GM21381 (cell line): ENCODE measurements at regions not wholly inside any gene's neighbourhood (a gene's known extent, or its start where the extent isn't known, plus 50 kb on each side); places are given as distances from the start of the nearest gene placed in this dataset.
"Not testable (repeated sequence)": the region's sequence is repeated elsewhere in the genome, so short reads cannot be mapped to it uniquely, and the experiment has no call there.

ENCODE experiments used
- ATAC-seq: cut with Tn5 transposase; IDR thresholded peaks from one replicate; pipeline ENCODE4 v1.9.1; 2021; ENCODE audit warnings: mild to moderate bottlenecking, moderate library complexity; ENCODE audit not compliant: unreplicated experiment

GRCh38 chr14:84272290-84272721 is 1257.6 kb upstream of the FLRT2 start:
- no peak for ATAC-seq

DNA sequence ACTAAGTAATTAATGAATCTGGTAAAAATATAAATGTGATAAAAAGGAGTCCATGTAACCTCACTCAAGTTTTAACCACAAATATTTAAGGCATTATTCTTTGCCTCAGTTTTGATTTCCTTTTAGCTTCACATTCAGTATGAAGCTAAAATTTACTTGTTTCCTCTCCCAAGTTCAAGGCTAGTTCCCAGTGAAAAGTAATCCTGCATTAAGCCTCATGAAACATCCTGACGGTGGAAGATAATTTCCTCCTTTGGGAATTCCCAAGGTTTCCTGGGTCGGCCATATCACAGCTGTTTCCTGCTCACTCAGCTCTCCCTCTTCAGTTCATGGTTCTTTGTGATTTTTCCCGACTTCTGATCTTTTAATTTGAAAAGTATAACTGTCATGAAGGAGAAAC is 1256.8 kb upstream of the FLRT2 start:
- no peak for ATAC-seq

DNA sequence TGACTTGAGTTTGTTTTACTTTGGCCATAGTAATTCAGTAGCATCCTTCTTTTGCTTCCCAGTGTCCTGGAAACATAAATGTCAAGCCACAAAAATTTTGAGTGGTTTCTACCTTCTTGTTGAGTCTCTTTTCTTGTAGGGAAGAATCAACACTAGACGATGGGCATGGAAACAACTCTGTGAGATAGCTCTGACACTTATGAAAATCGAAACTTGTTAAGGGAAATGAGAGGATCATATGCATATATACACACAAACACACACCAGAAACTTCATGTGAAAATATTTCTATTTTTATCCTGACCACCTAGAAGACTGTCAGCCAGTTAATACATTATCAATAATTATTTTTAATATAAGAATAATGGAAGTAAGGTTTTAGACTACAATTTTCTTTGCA is 1247.3 kb upstream of the FLRT2 start:
- ATAC-seq: no peak

DNA sequence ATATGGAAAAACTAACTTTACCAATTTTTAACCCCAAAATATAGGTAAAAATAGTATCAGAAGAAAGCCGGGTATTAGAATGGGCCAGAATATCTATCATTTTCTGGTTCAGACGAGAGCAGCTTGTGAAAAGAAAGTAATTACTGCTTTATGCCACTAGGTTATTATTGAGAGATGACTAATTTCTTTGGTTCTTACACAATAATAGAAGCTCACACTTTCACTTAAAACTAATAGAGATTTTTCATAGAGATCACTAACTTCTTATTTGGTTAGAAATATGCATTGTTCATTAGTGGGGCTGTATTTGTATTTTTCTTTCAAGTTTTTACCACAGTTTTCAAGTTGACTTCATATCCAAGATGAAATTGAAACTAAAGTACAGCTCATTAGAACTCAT is 1241.2 kb upstream of the FLRT2 start:
- ATAC-seq: no peak

- no peak for ATAC-seq
Measured at GRCh38 chr14:84298663-84299195, 1231.2 kb upstream of the FLRT2 start.

GRCh38 chr14:84303140-84303539 is 1226.8 kb upstream of the FLRT2 start:
- no peak for ATAC-seq

- ATAC-seq: no peak
Measured at GRCh38 chr14:84312551-84312950, 1217.4 kb upstream of the FLRT2 start.

- ATAC-seq: no peak
Measured at GRCh38 chr14:84323450-84323849, 1206.5 kb upstream of the FLRT2 start.

DNA sequence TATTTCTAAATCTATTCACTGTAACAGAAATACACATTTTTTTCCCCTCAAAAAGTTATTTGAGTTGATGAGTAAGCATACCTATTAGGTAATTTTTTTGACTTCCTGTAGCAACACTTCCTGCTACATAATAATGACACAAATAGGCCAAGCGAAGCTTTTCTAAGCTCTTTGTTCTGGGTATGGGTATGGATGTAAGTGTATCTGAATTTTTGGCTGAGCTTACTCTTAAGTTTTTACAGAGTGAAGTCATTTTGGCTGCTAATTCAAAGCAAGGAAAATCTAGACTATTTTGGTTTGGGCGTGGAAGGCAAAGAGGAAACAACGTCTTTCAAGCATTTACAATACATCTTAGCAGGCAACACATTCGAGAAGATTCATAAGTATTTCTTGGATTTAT is 1206.0 kb upstream of the FLRT2 start:
- no peak for ATAC-seq

GRCh38 chr14:84336433-84336832 is 1193.5 kb upstream of the FLRT2 start:
- no peak for ATAC-seq

DNA sequence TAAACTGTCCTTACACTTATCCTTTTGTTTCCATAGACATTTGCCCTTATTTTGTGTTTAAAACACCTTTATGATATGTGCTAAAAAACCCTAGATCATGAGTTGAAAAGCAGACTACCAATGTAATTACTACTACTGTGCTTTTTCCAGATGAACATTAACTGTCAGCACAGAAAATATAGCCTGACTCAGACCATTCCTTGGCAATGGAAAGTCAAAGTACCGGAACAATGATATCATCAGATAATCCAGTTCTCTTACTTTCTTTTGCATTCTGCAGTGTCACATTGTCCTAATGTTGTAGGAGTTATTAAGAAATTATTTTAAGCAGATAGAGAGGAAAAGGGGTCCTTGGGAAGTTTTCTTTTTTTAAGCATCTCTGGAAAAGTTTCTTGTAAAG is 1189.0 kb upstream of the FLRT2 start:
- ATAC-seq: no peak

DNA sequence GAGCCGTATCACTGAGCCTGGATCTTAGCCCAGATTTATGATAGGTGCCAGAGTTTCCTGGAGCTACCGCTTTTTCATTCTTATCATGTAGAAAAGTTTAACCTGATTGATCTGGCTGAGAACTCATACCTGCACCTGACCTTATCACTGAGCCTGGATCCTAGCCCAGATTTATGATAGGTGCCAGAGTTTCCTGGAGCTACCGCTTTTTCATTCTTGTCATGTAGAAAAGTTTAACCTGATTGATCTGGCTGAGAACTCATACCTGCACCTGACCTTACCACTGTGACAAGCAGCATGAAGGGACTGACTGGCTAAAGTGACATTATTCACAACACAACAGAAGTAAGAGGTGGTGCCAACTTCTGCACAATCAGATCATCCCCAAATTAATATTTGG is 1188.1 kb upstream of the FLRT2 start:
- not testable (repeated sequence) for ATAC-seq

GRCh38 chr14:84343656-84344055 is 1186.3 kb upstream of the FLRT2 start:
- no peak for ATAC-seq

GRCh38 chr14:84351646-84352045 is 1178.3 kb upstream of the FLRT2 start:
- ATAC-seq: no peak

GRCh38 chr14:84361476-84361875 is 1168.5 kb upstream of the FLRT2 start:
- ATAC-seq: no peak

DNA sequence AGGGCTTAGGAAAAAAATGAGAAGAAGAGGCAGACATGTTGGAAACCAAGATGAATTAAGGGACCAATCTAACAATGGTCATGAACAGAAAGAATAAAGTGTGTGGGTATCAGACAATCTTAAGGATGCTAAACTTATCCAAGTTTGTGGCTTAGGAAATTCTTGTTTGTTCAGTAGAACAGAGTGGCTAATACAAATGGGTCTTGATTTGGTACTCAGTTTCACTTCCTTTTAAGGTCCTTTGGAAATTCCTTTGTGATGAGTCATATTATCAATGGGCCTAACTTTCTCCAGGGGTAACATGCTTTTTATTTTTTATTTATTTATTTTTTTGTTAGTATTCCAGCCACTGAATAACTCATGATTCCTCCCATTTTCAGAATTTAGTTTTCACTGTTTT is 1154.7 kb upstream of the FLRT2 start:
- no peak for ATAC-seq

DNA sequence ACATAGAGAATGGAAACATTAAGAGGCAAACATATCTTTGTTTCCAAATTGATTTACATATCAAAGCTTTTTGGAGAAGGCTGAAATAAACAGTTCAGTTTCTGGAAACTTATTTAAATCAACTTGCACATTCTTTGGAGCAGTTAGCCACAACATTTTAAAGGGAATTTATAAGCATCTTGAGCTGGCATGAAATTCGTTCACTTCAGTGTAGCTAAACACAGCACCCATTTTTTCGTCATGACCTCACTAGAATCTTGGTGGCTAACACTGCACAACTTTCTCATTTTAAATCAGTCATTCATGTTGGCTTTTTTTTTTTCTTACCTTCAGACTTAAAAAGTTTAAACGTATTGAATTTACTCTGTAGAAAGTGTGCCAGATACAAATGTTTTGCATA is 1139.9 kb upstream of the FLRT2 start:
- ATAC-seq: no peak

DNA sequence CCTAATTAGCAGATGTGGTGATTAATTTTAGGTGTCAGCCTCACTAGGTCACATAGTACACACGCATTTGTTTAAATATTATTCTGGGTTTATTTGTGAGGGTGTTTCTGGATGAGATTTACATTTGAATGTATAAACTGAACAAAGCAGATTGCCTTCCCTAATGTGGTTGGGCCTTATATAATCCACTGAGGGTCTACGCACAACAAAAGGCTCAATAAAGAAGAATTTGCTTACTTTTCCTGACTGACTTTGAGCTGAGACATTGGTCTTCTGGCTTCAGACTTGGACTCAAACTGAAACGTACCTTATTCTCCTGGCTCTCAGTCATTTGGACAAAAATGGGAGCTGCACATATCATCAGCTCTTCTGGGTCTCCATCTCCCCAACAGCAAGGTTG is 1132.3 kb upstream of the FLRT2 start:
- ATAC-seq: no peak

DNA sequence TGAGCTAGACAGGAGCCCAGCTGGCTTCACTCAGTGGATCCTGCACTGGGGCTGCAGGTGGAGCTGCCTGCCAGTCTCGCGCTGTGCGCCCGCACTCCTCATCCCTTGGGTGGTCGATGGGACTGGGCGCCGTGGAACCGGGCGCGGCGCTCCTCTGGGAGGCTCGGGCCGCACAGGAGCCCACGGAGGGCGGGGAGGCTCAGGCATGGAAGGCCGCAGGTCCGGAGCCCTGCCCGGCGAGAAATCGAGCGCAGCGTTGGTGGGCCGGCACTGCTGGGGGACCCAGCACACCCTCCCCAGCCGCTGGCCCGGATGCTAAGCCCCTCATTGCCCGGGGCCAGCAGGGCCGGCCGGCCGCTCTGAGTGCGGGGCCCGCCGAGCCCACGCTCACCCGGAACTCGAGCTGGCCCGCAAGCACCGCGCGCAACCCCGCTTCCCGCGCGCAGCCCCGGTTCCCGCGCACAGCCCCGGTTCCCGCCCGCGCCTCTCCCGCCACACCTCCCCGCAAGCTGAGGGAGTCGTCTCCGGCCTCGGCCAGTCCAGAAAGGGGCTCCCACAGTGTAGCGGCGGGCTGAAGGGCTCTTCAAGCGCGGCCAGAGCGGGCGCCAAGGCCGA is 1130.5 kb upstream of the FLRT2 start:
- no peak for ATAC-seq

GRCh38 chr14:84401631-84402030 is 1128.3 kb upstream of the FLRT2 start:
- ATAC-seq: no peak

DNA sequence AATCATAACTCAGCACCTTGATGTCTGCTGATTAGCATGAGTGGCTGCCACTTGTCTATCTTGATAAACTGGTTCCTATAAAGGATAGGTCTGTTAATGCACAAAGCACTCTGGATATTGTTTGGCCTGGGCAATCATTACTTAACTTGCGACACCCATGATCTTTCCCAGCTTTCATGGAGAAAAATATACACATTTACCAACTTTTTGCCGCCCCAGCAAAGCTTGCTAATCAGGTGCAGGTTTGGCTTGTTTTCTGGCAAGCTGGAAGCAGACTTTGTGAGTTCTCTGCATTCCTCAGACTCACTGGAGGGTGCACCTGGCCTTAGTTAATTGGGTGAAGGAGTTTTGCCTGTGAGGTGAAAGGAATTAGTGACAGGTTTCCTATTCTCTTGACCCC is 1126.4 kb upstream of the FLRT2 start:
- ATAC-seq: no peak

DNA sequence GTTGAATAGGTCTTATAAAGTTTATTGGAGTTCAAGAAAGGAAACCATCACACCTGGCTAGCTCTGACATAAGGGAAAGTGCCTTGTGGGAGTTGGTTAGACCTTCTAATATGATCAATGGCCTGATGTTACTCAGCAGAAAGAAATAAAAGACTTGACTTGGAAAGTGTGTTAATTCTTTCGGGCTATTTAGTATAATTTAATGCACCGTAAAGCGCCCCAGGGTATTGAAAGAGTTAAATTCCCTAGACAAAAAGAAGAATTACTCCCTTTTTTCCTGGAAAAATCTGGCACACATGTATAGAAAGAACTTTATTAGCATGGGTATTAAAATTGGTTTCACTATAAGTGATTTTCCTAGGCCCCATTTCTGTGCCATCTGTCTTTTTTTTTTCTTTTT is 1125.7 kb upstream of the FLRT2 start:
- ATAC-seq: no peak

DNA sequence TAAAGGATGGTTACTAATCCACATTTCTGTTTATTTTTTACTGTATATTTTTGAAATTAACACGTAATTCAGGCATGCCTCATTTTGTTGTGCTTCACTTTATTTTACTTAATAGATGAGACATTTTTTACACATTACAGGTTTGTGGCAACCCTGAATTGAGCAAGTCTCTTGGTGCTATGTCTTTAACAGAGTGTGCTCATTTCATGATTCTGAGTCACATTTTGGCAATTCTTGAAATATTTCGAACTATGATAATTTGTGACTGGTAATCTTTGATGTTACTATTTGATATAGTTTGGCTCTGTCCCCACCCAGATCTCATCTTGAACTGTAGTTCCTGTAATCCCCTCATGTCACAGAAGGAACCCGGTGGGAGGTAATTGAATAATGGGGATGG is 1120.5 kb upstream of the FLRT2 start:
- no peak for ATAC-seq
